A549 (cell line): ENCODE measurements at regions not wholly inside any gene's neighbourhood (a gene's known extent, or its start where the extent isn't known, plus 50 kb on each side); places are given as distances from the start of the nearest gene placed in this dataset.

Experiments
- ATAC-seq, 2 experiments: fragments of 200-7000 bp in 1 of 2; fragments of >200 bp in 1 of 2; cut with Nextera tagmentation in 1 of 2; cut with Tn5 transposase in 1 of 2; 3 replicates each; pipeline versions ENCODE4 v1.8.0 to v1.9.1; 2018 to 2020; ENCODE audit warnings: mild to moderate bottlenecking in 1 of 2, moderate library complexity in 1 of 2
- CTCF ChIA-PET: fragments of 300-600 bp; sonication (Branson Sonifier 250); formaldehyde crosslinking; extraction: SDS; loops from one replicate; lab custom pipeline; 2021; ENCODE audit warnings: antibody characterized with exemption, inconsistent platforms; lab: Yijun Ruan, JAX
- POLR2A ChIA-PET: fragments of 350-600 bp; formaldehyde crosslinking; extraction: SDS; loops from one replicate; lab custom pipeline; 2021; ENCODE audit warnings: antibody characterized with exemption, inconsistent platforms; lab: Yijun Ruan, JAX
- DNase-seq, 2 experiments: peaks; one replicate each; pipeline versions ENCODE4 v3.0.0 to v3.0.0-alpha.2; 2011 to 2016; ENCODE audit warnings: low read depth in 1 of 2, low spot score in 1 of 2
- FAIRE-seq: peaks from 2 replicates; lab custom pipeline; 2011; peaks lifted over from hg19 to GRCh38; lab: Jason Lieb, UNC
- H3K27ac ChIP-seq, 2 experiments: fragments of >200 bp; sonication (Bioruptor Twin); formaldehyde crosslinking; 3 replicates each; pipeline ENCODE4 v1.5.1; 2016 to 2017
- H3K4me1 ChIP-seq: fragments of >200 bp; sonication (Bioruptor Twin); formaldehyde crosslinking; 3 replicates; pipeline ENCODE4 v1.6.1; 2016
- H3K4me2 ChIP-seq: fragments of >200 bp; sonication (Bioruptor Twin); formaldehyde crosslinking; 3 replicates; pipeline ENCODE4 v1.6.1; 2016
- H3K4me3 ChIP-seq: fragments of >200 bp; sonication (Bioruptor Twin); formaldehyde crosslinking; 3 replicates; pipeline ENCODE4 v1.5.1; 2016
- H3K9me3 ChIP-seq: fragments of >200 bp; sonication (Bioruptor Twin); formaldehyde crosslinking; 3 replicates; pipeline ENCODE4 v1.6.1; 2016
- CHD2 ChIP-seq: fragments of 150-350 bp; IDR thresholded peaks from 2 replicates; pipeline ENCODE4 v1.6.1; 2014; ENCODE audit warnings: low read length; ENCODE audit not compliant: partially characterized antibody
- CHD4 ChIP-seq: fragments of 200-600 bp; sonication (generic); IDR thresholded peaks from 2 replicates; pipeline ENCODE4 v1.6.1; 2016; ENCODE audit warnings: antibody characterized with exemption, mild to moderate bottlenecking, borderline replicate concordance
- EHMT2 ChIP-seq: fragments of 200-600 bp; sonication (generic); IDR thresholded peaks from 2 replicates; pipeline ENCODE4 v1.6.1; 2016; ENCODE audit warnings: antibody characterized with exemption, low read depth, mild to moderate bottlenecking, moderate library complexity
- ESRRA ChIP-seq: fragments of 150-350 bp; IDR thresholded peaks from 2 replicates; pipeline ENCODE4 v1.6.1; 2014; ENCODE audit warnings: mild to moderate bottlenecking, low read length, borderline replicate concordance
- HEYL ChIP-seq: fragments of 250-450 bp; sonication (Bioruptor Pico); IDR thresholded peaks from 2 replicates; pipeline ENCODE4 v1.8.0; 2021; ENCODE audit warnings: mild to moderate bottlenecking, moderate library complexity
- HMGXB4 ChIP-seq: fragments of 250-450 bp; sonication (Bioruptor Pico); IDR thresholded peaks from 2 replicates; pipeline ENCODE4 v1.5.0; 2021; ENCODE audit warnings: mild to moderate bottlenecking, moderate library complexity, borderline replicate concordance
- HOXA7 ChIP-seq: fragments of 250-450 bp; sonication (Bioruptor Pico); IDR thresholded peaks from 2 replicates; pipeline ENCODE4 v1.5.0; 2020; ENCODE audit warnings: mild to moderate bottlenecking, moderate library complexity
- HOXB5 ChIP-seq: fragments of 250-450 bp; sonication (Bioruptor Pico); IDR thresholded peaks from 2 replicates; pipeline ENCODE4 v1.5.0; 2020; ENCODE audit warnings: mild to moderate bottlenecking, moderate library complexity
- JUN ChIP-seq, 2 experiments: fragments of >200 bp; sonication (Bioruptor Twin); formaldehyde crosslinking; IDR thresholded peaks; 2 replicates in 1 of 2; 3 replicates in 1 of 2; pipeline ENCODE4 v1.6.1; 2016 to 2017
- MAX ChIP-seq: IDR thresholded peaks from 2 replicates; pipeline ENCODE4 v1.6.1; 2012
- MYC ChIP-seq: IDR thresholded peaks from 2 replicates; pipeline ENCODE4 v1.6.1; 2012; ENCODE audit warnings: mild to moderate bottlenecking, inconsistent platforms, low read length, improper control_type of control experiment, borderline replicate concordance
- NFE2L2 ChIP-seq: fragments of 150-350 bp; conservative IDR thresholded peaks from 2 replicates; pipeline ENCODE4 v1.6.1; 2014; ENCODE audit warnings: low read length
- NPAS2 ChIP-seq: fragments of 250-450 bp; sonication (Bioruptor Pico); IDR thresholded peaks from 2 replicates; pipeline ENCODE4 v1.8.0; 2022; ENCODE audit warnings: mild to moderate bottlenecking, moderate library complexity, borderline replicate concordance
- NR3C1 ChIP-seq: fragments of >200 bp; sonication (Bioruptor Twin); formaldehyde crosslinking; IDR thresholded peaks from 3 replicates; pipeline ENCODE4 v1.6.1; 2017
- RAD21 ChIP-seq, 2 experiments: fragments of >200 bp in 1 of 2; sonication (Bioruptor Twin) in 1 of 2; formaldehyde crosslinking in 1 of 2; IDR thresholded peaks in 1 of 2; conservative IDR thresholded peaks in 1 of 2; 2 replicates in 1 of 2; 3 replicates in 1 of 2; pipeline ENCODE4 v1.6.1; 2012 to 2018; ENCODE audit warnings: inconsistent platforms in 1 of 2
- REST ChIP-seq: fragments of 200-600 bp; sonication (generic); IDR thresholded peaks from 2 replicates; pipeline ENCODE4 v1.6.1; 2016; ENCODE audit warnings: antibody characterized with exemption, mild to moderate bottlenecking, moderate library complexity
- RFX5 ChIP-seq: fragments of 450-650 bp; IDR thresholded peaks from 2 replicates; pipeline ENCODE4 v1.7.1; 2014; ENCODE audit warnings: antibody characterized with exemption, mild to moderate bottlenecking, moderate library complexity
- SMC3 ChIP-seq: fragments of >200 bp; sonication (Bioruptor Twin); formaldehyde crosslinking; IDR thresholded peaks from 3 replicates; pipeline ENCODE4 v1.6.1; 2018; ENCODE audit warnings: inconsistent platforms
- ZFP36 ChIP-seq: fragments of 450-650 bp; IDR thresholded peaks from 2 replicates; pipeline ENCODE4 v1.6.1; 2014; ENCODE audit warnings: borderline replicate concordance; ENCODE audit not compliant: partially characterized antibody
- ZSCAN20 ChIP-seq: fragments of 250-450 bp; sonication (Bioruptor Pico); IDR thresholded peaks from 2 replicates; pipeline ENCODE4 v1.8.0; 2022; ENCODE audit warnings: mild to moderate bottlenecking, moderate library complexity
- whole genome bisulfite sequencing: methylation state at CpG from one replicate; pipeline ENCODE4 v1.1.6; 2017; ENCODE audit errors: missing lambda C conversion rate; 5-methylcytosine and 5-hydroxymethylcytosine counted together

DNA sequence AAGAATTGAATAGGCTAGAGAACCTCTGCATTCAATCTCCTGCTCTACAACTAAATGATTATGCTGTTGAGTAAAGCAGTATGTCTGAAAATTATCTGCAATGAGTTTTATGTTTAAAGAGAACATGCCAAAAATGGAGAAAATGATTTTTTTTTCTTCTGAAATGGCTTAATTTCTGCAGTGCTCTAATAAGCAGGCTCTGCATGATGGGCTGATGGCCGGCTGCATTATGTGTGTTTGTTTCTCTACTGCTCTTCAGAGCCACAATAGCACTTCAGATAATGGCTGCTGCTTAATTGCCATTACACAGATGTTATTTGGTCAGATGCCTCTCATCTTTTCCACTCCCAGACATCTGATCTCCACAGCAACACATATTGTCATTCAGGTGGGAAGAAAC lies 286.4 kb upstream of the DMAC1 start:
- 0% methylated on average over 1 of the region's 1 CpG for WGBS
- DNase-seq (no peak), ATAC-seq (no peak), FAIRE-seq (no peak)
- H3K4me2 ChIP-seq = no peak overlapping the region
- ChIA-PET POLR2A (no interaction called here), CTCF (no interaction called here)
- no peak overlapping the region for H3K27ac ChIP-seq
- no peak overlapping the region for H3K4me3 ChIP-seq
- H3K9me3 ChIP-seq = no peaks in the 10 kb centered on the region
- no peaks in the 10 kb centered on the region for H3K4me1 ChIP-seq
- TF ChIP-seq CHD4 (no peak), RFX5 (no peak), ZFP36 (no peak), ZSCAN20 (CRISPR knock-in tag) (no peak), HMGXB4 (no peak), HEYL (CRISPR knock-in tag) (no peak), MYC (no peak), ESRRA (no peak), NFE2L2 (no peak), CHD2 (no peak), RAD21 (conservative IDR thresholded peaks at IDR 0.05 in 1 of 2, IDR thresholded peaks at IDR 0.05 in 1 of 2) (no peak), HOXA7 (CRISPR knock-in tag) (no peak), MAX (no peak), JUN (IDR thresholded peaks at IDR 0.05) (no peak), NR3C1 (no peak), SMC3 (no peak), NPAS2 (CRISPR knock-in tag) (no peak)

- Histone ChIP-seq H3K27ac (no peak overlapping the region), H3K4me1 (no peaks in the 10 kb centered on the region), H3K9me3 (no peaks in the 10 kb centered on the region), H3K4me2 (no peak overlapping the region), H3K4me3 (no peak overlapping the region)
- WGBS = 10% methylated on average over 7 of the region's 7 CpGs
- POLR2A ChIA-PET = no interaction called here
- no peak for ATAC-seq
- TF ChIP-seq REST (no peak), EHMT2 (no peak), HOXB5 (CRISPR knock-in tag) (no peak), HEYL (CRISPR knock-in tag) (no peak)
- CTCF ChIA-PET = no interaction called here
- no peak for DNase-seq
- no peak for FAIRE-seq
Measured at GRCh38 chr9:8078641-8079140, 279.1 kb upstream of the DMAC1 start.
